ENCODE measurements at regions not wholly inside any gene's neighbourhood (a gene's known extent, or its start where the extent isn't known, plus 50 kb on each side); places are given as distances from the start of the nearest gene placed in this dataset.

DNA sequence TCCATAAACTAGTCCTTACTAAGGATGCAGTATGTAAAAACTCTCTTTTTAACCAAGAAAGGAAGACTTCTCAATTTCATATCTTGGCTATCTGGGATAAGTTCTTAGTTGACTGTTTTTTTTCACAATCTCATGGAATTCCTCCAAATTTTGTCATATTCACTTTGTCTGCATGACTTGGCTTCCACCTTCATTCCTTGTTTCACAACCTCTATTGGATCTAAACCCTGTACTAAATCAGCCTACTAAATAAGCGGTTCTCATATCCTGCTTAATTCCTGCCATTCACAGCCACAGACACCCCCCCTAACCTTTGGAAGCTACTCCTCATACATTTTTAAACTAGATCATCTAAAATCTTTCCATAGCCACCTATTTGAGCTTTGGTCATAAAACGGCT is 370.6 kb upstream of the NAALADL2 start:
- TF ChIP-seq, protein P1, sequence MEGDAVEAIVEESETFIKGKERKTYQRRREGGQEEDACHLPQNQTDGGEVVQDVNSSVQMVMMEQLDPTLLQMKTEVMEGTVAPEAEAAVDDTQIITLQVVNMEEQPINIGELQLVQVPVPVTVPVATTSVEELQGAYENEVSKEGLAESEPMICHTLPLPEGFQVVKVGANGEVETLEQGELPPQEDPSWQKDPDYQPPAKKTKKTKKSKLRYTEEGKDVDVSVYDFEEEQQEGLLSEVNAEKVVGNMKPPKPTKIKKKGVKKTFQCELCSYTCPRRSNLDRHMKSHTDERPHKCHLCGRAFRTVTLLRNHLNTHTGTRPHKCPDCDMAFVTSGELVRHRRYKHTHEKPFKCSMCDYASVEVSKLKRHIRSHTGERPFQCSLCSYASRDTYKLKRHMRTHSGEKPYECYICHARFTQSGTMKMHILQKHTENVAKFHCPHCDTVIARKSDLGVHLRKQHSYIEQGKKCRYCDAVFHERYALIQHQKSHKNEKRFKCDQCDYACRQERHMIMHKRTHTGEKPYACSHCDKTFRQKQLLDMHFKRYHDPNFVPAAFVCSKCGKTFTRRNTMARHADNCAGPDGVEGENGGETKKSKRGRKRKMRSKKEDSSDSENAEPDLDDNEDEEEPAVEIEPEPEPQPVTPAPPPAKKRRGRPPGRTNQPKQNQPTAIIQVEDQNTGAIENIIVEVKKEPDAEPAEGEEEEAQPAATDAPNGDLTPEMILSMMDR (IDR thresholded peaks at IDR 0.05): no peak
- no peak for TF ChIP-seq POLR2AphosphoS5 (IDR thresholded peaks at IDR 0.05)
